SK-N-SH (cell line): ENCODE measurements at regions not wholly inside any gene's neighbourhood (a gene's known extent, or its start where the extent isn't known, plus 50 kb on each side); places are given as distances from the start of the nearest gene placed in this dataset.

ENCODE experiments used
- CTCF ChIA-PET: fragments of 300-600, 350-600 bp; formaldehyde crosslinking; extraction: SDS; loops from one replicate; lab custom pipeline; 2021; lab: Yijun Ruan, JAX
- POLR2A ChIA-PET: fragments of 350-600 bp; sonication (Branson Sonifier 250); formaldehyde crosslinking; extraction: SDS; loops from one replicate; lab custom pipeline; 2020; ENCODE audit warnings: antibody characterized with exemption, inconsistent platforms; lab: Yijun Ruan, JAX
- DNase-seq: peaks from one replicate; pipeline ENCODE4 v3.0.0; 2012
- H2AFZ ChIP-seq: fragments of 200-600 bp; sonication (generic); 2 replicates; pipeline ENCODE4 v1.8.1; 2016; ENCODE audit warnings: antibody characterized with exemption, mild to moderate bottlenecking, low read depth
- H3F3A ChIP-seq: fragments of 200-600 bp; sonication (generic); replicated peaks from 2 replicates; pipeline ENCODE3; 2016; ENCODE audit warnings: antibody characterized with exemption, mild to moderate bottlenecking; ENCODE audit not compliant: insufficient read depth
- H3K27ac ChIP-seq, 2 experiments: fragments of 200-500 bp in 1 of 2; fragments of 200-600 bp in 1 of 2; sonication (Bioruptor generic) in 1 of 2; sonication (generic), shearing (Covaris generic) in 1 of 2; 2 replicates each; pipeline versions ENCODE4 v1.5.1 to v1.6.1; 2014 to 2016; ENCODE audit warnings: low read depth in 2 of 2, inconsistent platforms in 1 of 2, low read length in 1 of 2, mild to moderate bottlenecking in 1 of 2, mixed read lengths in 1 of 2
- H3K27me3 ChIP-seq: fragments of 200-600 bp; sonication (generic), shearing (Covaris generic); 2 replicates; pipeline ENCODE4 v1.6.1; 2016; ENCODE audit warnings: mixed run types; ENCODE audit not compliant: insufficient read depth
- H3K36me3 ChIP-seq, 2 experiments: fragments of 200-500 bp in 1 of 2; fragments of 200-600 bp in 1 of 2; sonication (Bioruptor generic) in 1 of 2; sonication (generic) in 1 of 2; replicated peaks in 1 of 2; 2 replicates each; pipeline versions ENCODE3 to v1.5.1; 2014 to 2016; ENCODE audit warnings: low read length in 1 of 2, mild to moderate bottlenecking in 1 of 2; ENCODE audit not compliant: insufficient read depth in 2 of 2, control insufficient read depth in 1 of 2
- H3K4me1 ChIP-seq, 2 experiments: fragments of 200-500 bp in 1 of 2; fragments of 200-600 bp in 1 of 2; sonication (Bioruptor generic) in 1 of 2; sonication (generic), shearing (Covaris generic) in 1 of 2; 2 replicates each; pipeline versions ENCODE4 v1.5.1 to v1.6.1; 2014 to 2016; ENCODE audit warnings: low read depth in 1 of 2, low read length in 1 of 2, mixed run types in 1 of 2; ENCODE audit not compliant: insufficient read depth in 2 of 2, control insufficient read depth in 1 of 2
- H3K4me2 ChIP-seq: fragments of 200-600 bp; sonication (generic), shearing (Covaris generic); 2 replicates; pipeline ENCODE4 v1.6.1; 2017; ENCODE audit warnings: mixed run types
- H3K4me3 ChIP-seq, 2 experiments: fragments of 200-500 bp in 1 of 2; fragments of 200-600 bp in 1 of 2; sonication (Bioruptor generic) in 1 of 2; sonication (generic), shearing (Covaris generic) in 1 of 2; 2 replicates each; pipeline versions ENCODE4 v1.5.1 to v1.8.1; 2014 to 2016; ENCODE audit warnings: low read depth in 2 of 2, inconsistent platforms in 1 of 2, low read length in 1 of 2, mild to moderate bottlenecking in 1 of 2, mixed read lengths in 1 of 2, moderate library complexity in 1 of 2
- H3K79me2 ChIP-seq: fragments of 200-600 bp; sonication (generic); 2 replicates; pipeline ENCODE4 v1.8.1; 2017; ENCODE audit warnings: mild to moderate bottlenecking; ENCODE audit not compliant: insufficient read depth
- H3K9ac ChIP-seq: fragments of 200-600 bp; sonication (generic); 2 replicates; pipeline ENCODE4 v1.6.1; 2017; ENCODE audit warnings: mixed run types
- H3K9me2 ChIP-seq: fragments of 200-600 bp; sonication (generic); 2 replicates; pipeline ENCODE4 v1.6.1; 2017; ENCODE audit warnings: mixed run types
- H3K9me3 ChIP-seq: fragments of 200-600 bp; sonication (generic); 2 replicates; pipeline ENCODE4 v1.6.1; 2017; ENCODE audit warnings: mixed run types, mild to moderate bottlenecking, moderate library complexity
- H4K20me1 ChIP-seq: fragments of 200-600 bp; sonication (generic); 2 replicates; pipeline ENCODE4 v1.6.1; 2017; ENCODE audit warnings: mild to moderate bottlenecking, mixed run types; ENCODE audit not compliant: insufficient read depth
- CHD2 ChIP-seq: fragments of 150-350 bp; IDR thresholded peaks from 2 replicates; pipeline ENCODE4 v1.6.1; 2018; ENCODE audit warnings: low read length; ENCODE audit not compliant: partially characterized antibody
- ELF1 ChIP-seq: IDR thresholded peaks from 2 replicates; pipeline ENCODE4 v1.4.0; 2012
- EZH2phosphoT487 ChIP-seq: fragments of 200-600 bp; sonication (generic); IDR thresholded peaks from 2 replicates; pipeline ENCODE4 v1.6.1; 2017; ENCODE audit warnings: low read depth, mixed run types, mild to moderate bottlenecking, antibody characterized with exemption, moderate library complexity, borderline replicate concordance
- GABPA ChIP-seq: IDR thresholded peaks from 2 replicates; pipeline ENCODE4 v1.4.0; 2012; ENCODE audit warnings: low read depth, mild to moderate bottlenecking
- IRF3 ChIP-seq: fragments of 150-350 bp; IDR thresholded peaks from 2 replicates; pipeline ENCODE4 v1.6.1; 2016; ENCODE audit warnings: mild to moderate bottlenecking, low read depth, low read length
- JUND ChIP-seq: IDR thresholded peaks from 2 replicates; pipeline ENCODE4 v1.4.0; 2012
- NFIC ChIP-seq: IDR thresholded peaks from 2 replicates; pipeline ENCODE4 v1.4.0; 2012; ENCODE audit warnings: borderline replicate concordance
- NRF1 ChIP-seq: IDR thresholded peaks from 2 replicates; pipeline ENCODE4 v1.6.1; 2012; ENCODE audit warnings: low read depth, mild to moderate bottlenecking, low read length
- POLR2AphosphoS5 ChIP-seq: IDR thresholded peaks from 2 replicates; pipeline ENCODE4 v1.6.1; 2012; ENCODE audit warnings: low read depth, low read length
- RCOR1 ChIP-seq: fragments of 150-350 bp; IDR thresholded peaks from 2 replicates; pipeline ENCODE4 v1.6.1; 2017; ENCODE audit warnings: antibody characterized with exemption, low read length
- REST ChIP-seq: IDR thresholded peaks from 2 replicates; pipeline ENCODE4 v1.6.1; 2012; ENCODE audit warnings: mild to moderate bottlenecking, low read depth, low read length, moderate library complexity
- TAF1 ChIP-seq: IDR thresholded peaks from 2 replicates; pipeline ENCODE4 v1.6.1; 2012; ENCODE audit warnings: low read depth, mild to moderate bottlenecking, low read length, moderate library complexity, borderline replicate concordance
- TEAD4 ChIP-seq: IDR thresholded peaks from 2 replicates; pipeline ENCODE4 v1.4.0; 2012; ENCODE audit warnings: mild to moderate bottlenecking, borderline replicate concordance; ENCODE audit not compliant: insufficient read depth
- WGBS: methylation state at CpG from one replicate; pipeline ENCODE4 v1.1.6; 2017; ENCODE audit warnings: low lambda C conversion rate; 5-methylcytosine and 5-hydroxymethylcytosine counted together
- TF ChIP-seq, protein P1 (sequence below): fragments of 200-600 bp; sonication (generic); IDR thresholded peaks from 2 replicates; pipeline ENCODE4 v1.6.1; 2017; ENCODE audit warnings: antibody characterized with exemption, mild to moderate bottlenecking, moderate library complexity
- TF ChIP-seq, protein P2 (sequence below): IDR thresholded peaks from 2 replicates; pipeline ENCODE4 v1.4.0; 2012; ENCODE audit warnings: low read depth, borderline replicate concordance
- TF ChIP-seq, protein P3 (sequence below): IDR thresholded peaks from 2 replicates; pipeline ENCODE4; 2012
- TF ChIP-seq, protein P4 (sequence below): fragments of 150-350 bp; IDR thresholded peaks from 2 replicates; pipeline ENCODE4 v1.6.1; 2017; ENCODE audit warnings: antibody characterized with exemption, low read length, low read depth, borderline replicate concordance

DNA sequence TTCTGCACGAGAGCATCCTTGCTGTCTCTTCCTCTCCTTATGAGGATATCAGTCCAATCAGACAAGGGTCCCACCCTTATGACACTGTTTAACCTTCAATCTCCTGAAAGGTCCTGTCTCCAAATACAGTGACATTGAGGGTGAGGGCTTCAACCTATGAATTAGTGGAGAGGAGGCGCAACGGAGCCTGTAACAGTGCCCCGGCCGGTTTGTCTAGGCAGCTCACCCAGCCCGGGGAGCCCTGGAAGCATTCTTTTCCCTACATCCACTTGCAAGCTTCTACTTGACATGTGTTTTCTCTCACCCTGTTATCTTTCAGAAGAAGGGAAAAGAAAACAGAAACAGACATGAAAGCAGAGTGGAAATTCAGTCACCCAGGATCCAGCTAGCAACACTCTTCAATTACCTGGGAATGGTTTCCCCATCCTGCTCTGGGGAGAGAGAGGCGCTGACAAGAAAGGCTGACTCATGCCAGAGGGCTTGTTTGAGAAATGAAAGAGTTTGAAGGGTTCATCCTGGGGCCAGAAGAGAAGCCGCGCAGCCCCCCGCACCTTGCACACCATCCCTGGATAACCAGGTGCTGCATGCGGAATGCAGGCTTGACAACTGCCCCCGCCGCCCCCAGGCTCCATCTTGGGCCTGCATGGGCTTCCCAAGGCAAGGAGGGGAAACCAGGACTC lies 394.9 kb downstream of the NPHP4 start:
- no peak overlapping the region for H3K4me3 ChIP-seq
- H3K9me3 ChIP-seq, result no peaks in the 10 kb centered on the region
- POLR2A ChIA-PET, result no interaction called here
- H2AFZ ChIP-seq, result no peak overlapping the region
- 53% methylated on average over 7 of the region's 13 CpGs for WGBS
- CTCF ChIA-PET, result interaction anchor here (1.1 to 1.3 kb wide), 3 partner anchors 15 to 84 kb away, joined by 3 to 4 read pairs (median 3); no protein-coding TSS in a partner anchor
- peak; percentile 32 for DNase-seq
- H3K79me2 ChIP-seq, result no peaks in the 10 kb centered on the region
- no peak overlapping the region for H3K27ac ChIP-seq
- no peaks in the 10 kb centered on the region for H3K27me3 ChIP-seq
- H3K4me2 ChIP-seq, result no peak overlapping the region
- H3K36me3 ChIP-seq, result no peaks in the 10 kb centered on the region
- H3K4me1 ChIP-seq, result peaks cover 0 to 16% of the 10 kb centered on the region in 2 experiments; a peak in 1 of 4 replicates
- H3K9me2 ChIP-seq, result no peaks in the 10 kb centered on the region
- H3F3A ChIP-seq, result no peaks in the 10 kb centered on the region
- no peak overlapping the region for H3K9ac ChIP-seq
- no peaks in the 10 kb centered on the region for H4K20me1 ChIP-seq
- TF ChIP-seq REST, result no peak
- TF ChIP-seq, protein P1, sequence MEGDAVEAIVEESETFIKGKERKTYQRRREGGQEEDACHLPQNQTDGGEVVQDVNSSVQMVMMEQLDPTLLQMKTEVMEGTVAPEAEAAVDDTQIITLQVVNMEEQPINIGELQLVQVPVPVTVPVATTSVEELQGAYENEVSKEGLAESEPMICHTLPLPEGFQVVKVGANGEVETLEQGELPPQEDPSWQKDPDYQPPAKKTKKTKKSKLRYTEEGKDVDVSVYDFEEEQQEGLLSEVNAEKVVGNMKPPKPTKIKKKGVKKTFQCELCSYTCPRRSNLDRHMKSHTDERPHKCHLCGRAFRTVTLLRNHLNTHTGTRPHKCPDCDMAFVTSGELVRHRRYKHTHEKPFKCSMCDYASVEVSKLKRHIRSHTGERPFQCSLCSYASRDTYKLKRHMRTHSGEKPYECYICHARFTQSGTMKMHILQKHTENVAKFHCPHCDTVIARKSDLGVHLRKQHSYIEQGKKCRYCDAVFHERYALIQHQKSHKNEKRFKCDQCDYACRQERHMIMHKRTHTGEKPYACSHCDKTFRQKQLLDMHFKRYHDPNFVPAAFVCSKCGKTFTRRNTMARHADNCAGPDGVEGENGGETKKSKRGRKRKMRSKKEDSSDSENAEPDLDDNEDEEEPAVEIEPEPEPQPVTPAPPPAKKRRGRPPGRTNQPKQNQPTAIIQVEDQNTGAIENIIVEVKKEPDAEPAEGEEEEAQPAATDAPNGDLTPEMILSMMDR, result no peak
- no peak for TF ChIP-seq TAF1
- TF ChIP-seq, protein P2, sequence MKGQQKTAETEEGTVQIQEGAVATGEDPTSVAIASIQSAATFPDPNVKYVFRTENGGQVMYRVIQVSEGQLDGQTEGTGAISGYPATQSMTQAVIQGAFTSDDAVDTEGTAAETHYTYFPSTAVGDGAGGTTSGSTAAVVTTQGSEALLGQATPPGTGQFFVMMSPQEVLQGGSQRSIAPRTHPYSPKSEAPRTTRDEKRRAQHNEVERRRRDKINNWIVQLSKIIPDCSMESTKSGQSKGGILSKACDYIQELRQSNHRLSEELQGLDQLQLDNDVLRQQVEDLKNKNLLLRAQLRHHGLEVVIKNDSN, result no peak
- TF ChIP-seq CHD2, result no peak
- TF ChIP-seq JUND, result no peak
- no peak for TF ChIP-seq POLR2AphosphoS5
- no peak for TF ChIP-seq NRF1

- WGBS, result 17% methylated on average over 3 of the region's 8 CpGs
- Histone ChIP-seq H3K9ac (no peak overlapping the region), H3K9me2 (no peaks in the 10 kb centered on the region), H3K36me3 (no peaks in the 10 kb centered on the region), H3K4me2 (no peak overlapping the region), H3K27ac (no peak overlapping the region), H3K4me1 (peaks cover 0 to 16% of the 10 kb centered on the region in 2 experiments; a peak in 1 of 4 replicates), H3F3A (no peaks in the 10 kb centered on the region), H3K27me3 (no peaks in the 10 kb centered on the region), H2AFZ (no peak overlapping the region), H3K9me3 (no peaks in the 10 kb centered on the region), H4K20me1 (no peaks in the 10 kb centered on the region), H3K4me3 (no peak overlapping the region), H3K79me2 (no peaks in the 10 kb centered on the region)
- ChIA-PET CTCF (interaction anchor here (1.2 to 1.7 kb wide), 3 partner anchors 24 to 87 kb away, joined by 3 to 6 read pairs (median 6); no protein-coding TSS in a partner anchor), POLR2A (no interaction called here)
- no peak for DNase-seq
- TF ChIP-seq ELF1 (no peak), NFIC (no peak), RCOR1 (no peak), GABPA (no peak), IRF3 (no peak), EZH2phosphoT487 (no peak), TEAD4 (no peak)
- TF ChIP-seq, protein P3, sequence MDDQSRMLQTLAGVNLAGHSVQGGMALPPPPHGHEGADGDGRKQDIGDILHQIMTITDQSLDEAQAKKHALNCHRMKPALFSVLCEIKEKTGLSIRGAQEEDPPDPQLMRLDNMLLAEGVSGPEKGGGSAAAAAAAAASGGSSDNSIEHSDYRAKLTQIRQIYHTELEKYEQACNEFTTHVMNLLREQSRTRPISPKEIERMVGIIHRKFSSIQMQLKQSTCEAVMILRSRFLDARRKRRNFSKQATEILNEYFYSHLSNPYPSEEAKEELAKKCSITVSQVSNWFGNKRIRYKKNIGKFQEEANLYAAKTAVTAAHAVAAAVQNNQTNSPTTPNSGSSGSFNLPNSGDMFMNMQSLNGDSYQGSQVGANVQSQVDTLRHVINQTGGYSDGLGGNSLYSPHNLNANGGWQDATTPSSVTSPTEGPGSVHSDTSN, result no peak
- TF ChIP-seq, protein P4, sequence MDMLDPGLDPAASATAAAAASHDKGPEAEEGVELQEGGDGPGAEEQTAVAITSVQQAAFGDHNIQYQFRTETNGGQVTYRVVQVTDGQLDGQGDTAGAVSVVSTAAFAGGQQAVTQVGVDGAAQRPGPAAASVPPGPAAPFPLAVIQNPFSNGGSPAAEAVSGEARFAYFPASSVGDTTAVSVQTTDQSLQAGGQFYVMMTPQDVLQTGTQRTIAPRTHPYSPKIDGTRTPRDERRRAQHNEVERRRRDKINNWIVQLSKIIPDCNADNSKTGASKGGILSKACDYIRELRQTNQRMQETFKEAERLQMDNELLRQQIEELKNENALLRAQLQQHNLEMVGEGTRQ, result no peak
These were observed 395.6 kb downstream of the NPHP4 start for GRCh38 chr1:5596651-5597050.
